Hepatocyte (in vitro differentiated cells): ENCODE measurements at regions not wholly inside any gene's neighbourhood (a gene's known extent, or its start where the extent isn't known, plus 50 kb on each side); places are given as distances from the start of the nearest gene placed in this dataset.

Source experiments
- CTCF ChIP-seq: fragments of 200-600 bp; sonication (generic); IDR thresholded peaks from 2 replicates; pipeline ENCODE4 v1.5.1; 2016; ENCODE audit warnings: antibody characterized with exemption, mild to moderate bottlenecking; ENCODE audit not compliant: poor library complexity
- EZH2 ChIP-seq: fragments of 200-600 bp; sonication (generic); IDR thresholded peaks from 2 replicates; pipeline ENCODE4 v1.6.1; 2016; ENCODE audit warnings: antibody characterized with exemption, mild to moderate bottlenecking, borderline replicate concordance
- EZH2phosphoT487 ChIP-seq: fragments of 200-600 bp; sonication (generic); IDR thresholded peaks from one replicate; pipeline ENCODE4 v1.6.1; 2018; ENCODE audit warnings: antibody characterized with exemption, mild to moderate bottlenecking, low read depth, moderate library complexity; ENCODE audit not compliant: unreplicated experiment, severe bottlenecking

GRCh38 chr14:30786701-30787100 lies 87.7 kb upstream of the COCH start:
- TF ChIP-seq EZH2 (no peak), CTCF (no peak), EZH2phosphoT487 (no peak)
